CD14-positive monocyte (primary cell): ENCODE measurements at regions not wholly inside any gene's neighbourhood (a gene's known extent, or its start where the extent isn't known, plus 50 kb on each side); places are given as distances from the start of the nearest gene placed in this dataset.

Experiments used
- DNase-seq, 3 donors: peaks; one replicate each; pipeline ENCODE4 v3.0.0-alpha.2; 2011 to 2022
- H2AFZ ChIP-seq: 2 replicates; pipeline ENCODE4 v1.6.0; 2012; ENCODE audit warnings: mild to moderate bottlenecking, low read depth, low read length, inconsistent platforms; ENCODE audit not compliant: insufficient read depth, poor library complexity, severe bottlenecking
- H3K27ac ChIP-seq, 2 donors: 1 replicate in 1 of 2; 2 replicates in 1 of 2; pipeline ENCODE4 v1.5.1; 2012 to 2013; ENCODE audit warnings: low read length in 2 of 2, control low read depth in 1 of 2, inconsistent platforms in 1 of 2, low read depth in 1 of 2, mild to moderate bottlenecking in 1 of 2
- H3K27me3 ChIP-seq, 2 donors: one replicate each; pipeline versions ENCODE4 v1.6.0 to v1.6.1; 2011 to 2013; ENCODE audit warnings: low read length in 2 of 2; ENCODE audit not compliant: control insufficient read depth in 2 of 2, insufficient read depth in 2 of 2
- H3K36me3 ChIP-seq, 2 donors: replicated peaks in 1 of 2; 1 replicate in 1 of 2; 2 replicates in 1 of 2; pipeline versions ENCODE4 v1.5.1 to v1.6.1; 2012 to 2013; ENCODE audit warnings: low read length in 2 of 2, control low read depth in 1 of 2, inconsistent platforms in 1 of 2, mild to moderate bottlenecking in 1 of 2; ENCODE audit not compliant: insufficient read depth in 2 of 2, control insufficient read depth in 1 of 2
- H3K4me1 ChIP-seq, 2 donors: 1 replicate in 1 of 2; 2 replicates in 1 of 2; pipeline versions ENCODE4 v1.5.1 to v1.6.1; 2012 to 2013; ENCODE audit warnings: low read length in 2 of 2, control low read depth in 1 of 2, inconsistent platforms in 1 of 2, mild to moderate bottlenecking in 1 of 2, moderate library complexity in 1 of 2; ENCODE audit not compliant: insufficient read depth in 2 of 2, control insufficient read depth in 1 of 2
- H3K4me2 ChIP-seq: replicated peaks from 2 replicates; pipeline ENCODE3; 2012; ENCODE audit warnings: low read length, moderate library complexity, mild to moderate bottlenecking; ENCODE audit not compliant: poor library complexity, severe bottlenecking; ENCODE audit errors: extremely low read depth
- H3K4me3 ChIP-seq, 3 experiments: fragments of 200-600 bp in 1 of 3; sonication (generic) in 1 of 3; replicated peaks in 1 of 3; 1 replicate in 2 of 3; 2 replicates in 1 of 3; pipeline ENCODE4 v1.5.1; 2011 to 2013; ENCODE audit warnings: low read length in 3 of 3, mild to moderate bottlenecking in 3 of 3, control low read depth in 2 of 3, low read depth in 2 of 3, inconsistent platforms in 1 of 3, moderate library complexity in 1 of 3
- H3K79me2 ChIP-seq: 2 replicates; pipeline ENCODE4 v1.6.0; 2012; ENCODE audit warnings: mild to moderate bottlenecking, control low read depth, inconsistent platforms, low read length, moderate library complexity; ENCODE audit not compliant: insufficient read depth
- H3K9ac ChIP-seq: 2 replicates; pipeline ENCODE4 v1.6.0; 2017; ENCODE audit warnings: low read length, mild to moderate bottlenecking; ENCODE audit not compliant: insufficient read depth, poor library complexity, severe bottlenecking
- H3K9me3 ChIP-seq, 2 donors: replicated peaks in 1 of 2; 1 replicate in 1 of 2; 2 replicates in 1 of 2; pipeline versions ENCODE4 v1.5.1 to v1.6.1; 2012 to 2013; ENCODE audit warnings: low read length in 2 of 2, control low read depth in 1 of 2; ENCODE audit not compliant: control insufficient read depth in 1 of 2, insufficient read depth in 1 of 2
- H4K20me1 ChIP-seq: 2 replicates; pipeline ENCODE4 v1.6.0; 2012; ENCODE audit warnings: mild to moderate bottlenecking, low read length, control low read depth, moderate library complexity; ENCODE audit not compliant: insufficient read depth
- H3K27ac Mint-ChIP-seq, 7 donors: one replicate each; pipeline ENCODE4 v1.8.0; 2020; ENCODE audit warnings: mild to moderate bottlenecking in 7 of 7, mixed read lengths in 7 of 7, moderate library complexity in 6 of 7, inconsistent platforms in 2 of 7
- H3K27me3 Mint-ChIP-seq, 3 donors: one replicate each; pipeline ENCODE4 v1.8.0; 2021 to 2022; ENCODE audit warnings: low read depth in 3 of 3, mild to moderate bottlenecking in 3 of 3, mixed read lengths in 3 of 3, moderate library complexity in 3 of 3, inconsistent platforms in 1 of 3
- H3K36me3 Mint-ChIP-seq, 2 donors: one replicate each; pipeline ENCODE4 v1.8.0; 2020; ENCODE audit warnings: mixed read lengths in 2 of 2, inconsistent platforms in 1 of 2, mild to moderate bottlenecking in 1 of 2
- H3K4me1 Mint-ChIP-seq: one replicate; pipeline ENCODE4 v1.8.0; 2020; ENCODE audit warnings: mild to moderate bottlenecking, mixed read lengths
- H3K4me3 Mint-ChIP-seq, 2 donors: one replicate each; pipeline ENCODE4 v1.8.0; 2020; ENCODE audit warnings: mild to moderate bottlenecking in 2 of 2, mixed read lengths in 2 of 2, moderate library complexity in 1 of 2
- H3K9me3 Mint-ChIP-seq, 7 donors: one replicate each; pipeline ENCODE4 v1.8.0; 2020 to 2022; ENCODE audit warnings: mixed read lengths in 7 of 7, mild to moderate bottlenecking in 6 of 7, moderate library complexity in 6 of 7, inconsistent platforms in 2 of 7
- WGBS: methylation state at CpG from one replicate; pipeline ENCODE4 v1.1.5; 2013; ENCODE audit warnings: missing lambda C conversion rate; ENCODE audit not compliant: insufficient coverage; 5-methylcytosine and 5-hydroxymethylcytosine counted together
- intact Hi-C, 2 donors: fragments of 100-400 bp; cut with micrococcal nuclease; formaldehyde crosslinking; loops; one replicate each; pipeline versions ENCODE4 v1.15.0 to v1.15.1; 2023
- TF ChIP-seq, protein P1 (sequence below): fragments of 200-600 bp; IDR thresholded peaks from one replicate; pipeline ENCODE4 v1.8.0; 2022; ENCODE audit warnings: antibody characterized with exemption, mild to moderate bottlenecking

DNA sequence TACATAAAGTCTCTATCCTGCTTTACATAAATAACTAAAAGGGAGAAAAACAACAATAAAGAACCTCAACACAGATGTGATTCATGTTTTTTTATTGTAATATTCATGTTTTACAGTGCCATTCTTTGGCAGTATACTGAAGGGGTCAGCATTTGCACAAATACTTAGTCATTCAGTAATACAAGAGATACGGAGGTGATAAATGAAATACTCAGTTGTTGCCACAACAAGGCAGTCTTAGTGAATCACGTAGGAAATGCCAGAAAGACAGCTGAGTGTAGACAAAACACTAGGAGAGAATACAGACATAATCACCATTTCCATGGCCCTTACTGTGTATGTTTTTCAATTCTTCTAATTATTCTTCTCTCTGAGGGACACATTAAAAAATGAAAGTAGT, 910.4 kb downstream of the METTL15 start:
- Histone ChIP-seq H3K9ac (no peak overlapping the region), H4K20me1 (no peaks in the 10 kb centered on the region), H3K4me1 (no peaks in the 10 kb centered on the region), H2AFZ (no peak overlapping the region), H3K79me2 (no peaks in the 10 kb centered on the region), H3K9me3 (peaks cover 0 to 3% of the 10 kb centered on the region in 2 donors), H3K36me3 (no peaks in the 10 kb centered on the region), H3K4me3 (no peak overlapping the region), H3K4me2 (no peak overlapping the region), H3K27me3 (no peaks in the 10 kb centered on the region), H3K27ac (no peak overlapping the region)
- no peaks in the 10 kb centered on the region for H3K36me3 Mint-ChIP-seq
- DNase-seq = no peak
- intact Hi-C loops = no loop called here
- no peak overlapping the region for H3K4me3 Mint-ChIP-seq
- H3K27me3 Mint-ChIP-seq = no peaks in the 10 kb centered on the region
- TF ChIP-seq, protein P1, sequence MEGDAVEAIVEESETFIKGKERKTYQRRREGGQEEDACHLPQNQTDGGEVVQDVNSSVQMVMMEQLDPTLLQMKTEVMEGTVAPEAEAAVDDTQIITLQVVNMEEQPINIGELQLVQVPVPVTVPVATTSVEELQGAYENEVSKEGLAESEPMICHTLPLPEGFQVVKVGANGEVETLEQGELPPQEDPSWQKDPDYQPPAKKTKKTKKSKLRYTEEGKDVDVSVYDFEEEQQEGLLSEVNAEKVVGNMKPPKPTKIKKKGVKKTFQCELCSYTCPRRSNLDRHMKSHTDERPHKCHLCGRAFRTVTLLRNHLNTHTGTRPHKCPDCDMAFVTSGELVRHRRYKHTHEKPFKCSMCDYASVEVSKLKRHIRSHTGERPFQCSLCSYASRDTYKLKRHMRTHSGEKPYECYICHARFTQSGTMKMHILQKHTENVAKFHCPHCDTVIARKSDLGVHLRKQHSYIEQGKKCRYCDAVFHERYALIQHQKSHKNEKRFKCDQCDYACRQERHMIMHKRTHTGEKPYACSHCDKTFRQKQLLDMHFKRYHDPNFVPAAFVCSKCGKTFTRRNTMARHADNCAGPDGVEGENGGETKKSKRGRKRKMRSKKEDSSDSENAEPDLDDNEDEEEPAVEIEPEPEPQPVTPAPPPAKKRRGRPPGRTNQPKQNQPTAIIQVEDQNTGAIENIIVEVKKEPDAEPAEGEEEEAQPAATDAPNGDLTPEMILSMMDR = no peak
- WGBS = no CpG with 5 or more reads among the region's 2 CpGs
- H3K9me3 Mint-ChIP-seq = peaks cover 0 to 4% (median 0%) of the 10 kb centered on the region in 7 donors
- H3K27ac Mint-ChIP-seq = no peak overlapping the region
- H3K4me1 Mint-ChIP-seq = no peaks in the 10 kb centered on the region

DNA sequence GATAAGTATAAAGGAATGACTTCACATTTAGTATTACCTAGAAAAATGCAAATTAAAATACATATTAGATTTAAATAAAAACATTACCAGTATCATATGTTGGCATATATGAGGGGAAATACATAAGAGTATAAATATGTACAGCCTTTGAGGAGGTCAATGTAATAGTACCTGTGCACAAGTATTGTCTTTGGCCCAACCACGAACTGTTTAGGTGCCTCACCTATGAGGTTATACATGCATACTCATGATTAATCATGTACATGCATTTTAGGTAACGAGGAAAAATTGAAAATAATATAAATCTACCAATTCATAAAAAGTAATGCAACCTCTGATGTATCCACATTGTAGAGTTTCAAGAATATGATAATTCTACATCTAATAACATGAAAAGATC, 909.8 kb downstream of the METTL15 start:
- H3K9me3 ChIP-seq = peaks cover 0 to 3% of the 10 kb centered on the region in 2 donors
- H3K36me3 Mint-ChIP-seq = no peaks in the 10 kb centered on the region
- no peak overlapping the region for H3K4me2 ChIP-seq
- no peak overlapping the region for H3K4me3 Mint-ChIP-seq
- no peaks in the 10 kb centered on the region for H3K27me3 ChIP-seq
- H3K27ac Mint-ChIP-seq = no peak overlapping the region
- peaks cover 0 to 2% (median 0%) of the 10 kb centered on the region in 7 donors for H3K9me3 Mint-ChIP-seq
- H3K4me1 ChIP-seq = no peaks in the 10 kb centered on the region
- no peaks in the 10 kb centered on the region for H3K79me2 ChIP-seq
- WGBS = no CpG with 5 or more reads among the region's 2 CpGs
- H3K4me1 Mint-ChIP-seq = no peaks in the 10 kb centered on the region
- DNase-seq = no peak
- no peaks in the 10 kb centered on the region for H4K20me1 ChIP-seq
- H2AFZ ChIP-seq = no peak overlapping the region
- intact Hi-C loops = no loop called here
- H3K36me3 ChIP-seq = no peaks in the 10 kb centered on the region
- TF ChIP-seq, protein P1 = no peak
- no peak overlapping the region for H3K27ac ChIP-seq
- no peaks in the 10 kb centered on the region for H3K27me3 Mint-ChIP-seq
- no peak overlapping the region for H3K4me3 ChIP-seq
- no peak overlapping the region for H3K9ac ChIP-seq
